Small intestine (tissue), 7 donors: ENCODE measurements at regions not wholly inside any gene's neighbourhood (a gene's known extent, or its start where the extent isn't known, plus 50 kb on each side); places are given as distances from the start of the nearest gene placed in this dataset.

Source experiments
- DNase-seq, 2 donors: peaks; one replicate each; pipeline versions ENCODE4 v3.0.0 to v3.0.0-alpha.2; 2013
- FAIRE-seq: peaks from 2 replicates; lab custom pipeline; 2012; peaks lifted over from hg19 to GRCh38; lab: Jason Lieb, UNC
- H3K27ac ChIP-seq, 3 donors: one replicate each; pipeline ENCODE4 v1.5.1; 2013; ENCODE audit warnings: low read length in 2 of 3, mild to moderate bottlenecking in 2 of 3, control low read depth in 1 of 3, inconsistent platforms in 1 of 3, low read depth in 1 of 3, moderate library complexity in 1 of 3
- H3K27me3 ChIP-seq, 3 donors: one replicate each; pipeline ENCODE4 v1.6.1; 2013; ENCODE audit warnings: low read length in 3 of 3, inconsistent platforms in 1 of 3; ENCODE audit not compliant: control insufficient read depth in 3 of 3, insufficient read depth in 3 of 3
- H3K36me3 ChIP-seq, 3 donors: one replicate each; pipeline ENCODE4 v1.6.1; 2013; ENCODE audit warnings: low read length in 3 of 3, inconsistent platforms in 1 of 3, low read depth in 1 of 3, mild to moderate bottlenecking in 1 of 3, moderate library complexity in 1 of 3; ENCODE audit not compliant: control insufficient read depth in 3 of 3, insufficient read depth in 2 of 3
- H3K4me1 ChIP-seq, 3 donors: one replicate each; pipeline ENCODE4 v1.6.1; 2013; ENCODE audit warnings: low read length in 2 of 3, inconsistent platforms in 1 of 3, low read depth in 1 of 3, mild to moderate bottlenecking in 1 of 3, moderate library complexity in 1 of 3; ENCODE audit not compliant: control insufficient read depth in 3 of 3, insufficient read depth in 2 of 3
- H3K4me3 ChIP-seq, 3 donors: one replicate each; pipeline ENCODE4 v1.5.1; 2013; ENCODE audit warnings: low read length in 3 of 3, control low read depth in 1 of 3, inconsistent platforms in 1 of 3, low read depth in 1 of 3, mild to moderate bottlenecking in 1 of 3, moderate library complexity in 1 of 3
- H3K9me3 ChIP-seq, 2 donors: one replicate each; pipeline ENCODE4 v1.6.1; 2013; ENCODE audit warnings: low read depth in 1 of 2, low read length in 1 of 2; ENCODE audit not compliant: control insufficient read depth in 2 of 2, insufficient read depth in 1 of 2
- WGBS, 3 donors: extraction: QIAGEN DNeasy Blood & Tissue Kit; methylation state at CpG; one replicate each; pipeline ENCODE4 v1.1.7; 2013; 5-methylcytosine and 5-hydroxymethylcytosine counted together
- donor health status: healthy with polysubstance abuse.
- donor health status: control.
- donor health status: control.
- donor health status: Bipolar disorder and iron deficiency.
- donor health status: healthy.

DNA sequence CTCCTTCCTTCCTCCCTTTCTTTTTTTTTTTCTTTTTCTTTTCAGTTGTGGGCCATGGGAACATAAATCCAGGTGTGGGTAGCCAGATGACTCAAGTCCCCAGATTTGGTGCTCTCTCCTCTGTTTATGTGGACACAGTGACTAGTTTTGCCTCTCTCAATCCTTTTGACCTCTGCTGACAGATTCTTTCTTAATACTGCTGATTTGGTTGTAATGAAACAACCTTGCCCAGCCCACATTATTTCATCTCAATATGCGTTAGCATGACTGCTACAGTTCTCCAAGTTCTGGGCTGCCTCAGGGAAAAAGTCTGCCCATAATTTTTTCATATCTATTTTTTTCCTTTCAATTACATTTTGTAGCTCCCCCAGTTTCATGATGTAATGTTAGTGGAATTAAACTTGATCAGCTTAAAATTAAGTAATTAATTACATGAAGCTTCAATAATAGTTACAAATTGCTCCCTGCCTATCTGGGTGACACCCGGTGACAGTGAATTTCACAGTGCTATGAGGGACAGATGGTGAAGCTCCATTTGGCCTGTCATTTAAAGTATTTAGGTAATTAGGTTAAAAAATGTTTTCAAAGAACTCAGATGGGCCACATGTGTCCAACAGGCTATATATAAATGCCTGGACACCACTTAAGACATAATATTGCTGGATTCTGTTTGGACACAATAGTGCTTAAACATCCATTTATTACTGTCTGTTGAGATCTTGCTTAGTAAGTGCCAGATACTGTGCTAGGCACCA lies 118.8 kb upstream of the FRY start:
- DNase-seq (no peak), FAIRE-seq (no peak)
- H3K4me1 ChIP-seq = no peaks in the 10 kb centered on the region
- no peaks in the 10 kb centered on the region for H3K9me3 ChIP-seq
- no peaks in the 10 kb centered on the region for H3K36me3 ChIP-seq
- H3K27ac ChIP-seq = no peak overlapping the region
- H3K4me3 ChIP-seq = no peak overlapping the region
- no peaks in the 10 kb centered on the region for H3K27me3 ChIP-seq
- WGBS, 3 donors = 85 to 89% (median 86%) methylated on average over 2 of the region's 2 CpGs

DNA sequence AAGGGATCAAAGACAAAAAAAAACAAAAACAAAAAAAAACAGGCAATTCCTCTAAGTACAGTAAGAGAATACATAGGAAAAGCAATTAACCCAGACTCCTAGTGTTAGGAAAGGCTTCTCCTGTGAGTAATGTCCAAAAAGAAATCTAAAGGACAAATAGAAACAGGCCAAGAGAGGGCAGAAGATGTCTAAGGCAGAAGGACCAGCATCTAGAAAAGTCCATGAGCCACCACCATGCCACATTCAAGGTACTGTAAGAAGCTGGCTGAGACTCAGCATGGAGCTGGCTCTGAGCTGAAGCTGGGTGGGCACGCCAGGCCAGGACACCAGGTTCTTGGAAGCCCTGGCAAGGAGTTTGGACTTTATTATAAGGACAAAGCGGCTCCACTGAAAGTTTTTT lies 118.1 kb upstream of the FRY start:
- Histone ChIP-seq H3K27me3 (no peaks in the 10 kb centered on the region), H3K4me1 (no peaks in the 10 kb centered on the region), H3K27ac (no peak overlapping the region), H3K36me3 (no peaks in the 10 kb centered on the region), H3K4me3 (no peak overlapping the region), H3K9me3 (no peaks in the 10 kb centered on the region)
- FAIRE-seq (no peak), DNase-seq (peak in 1 of 2 donors; percentile 25)
- WGBS, 3 donors = 91 to 94% (median 93%) methylated on average over 2 of the region's 2 CpGs

DNA sequence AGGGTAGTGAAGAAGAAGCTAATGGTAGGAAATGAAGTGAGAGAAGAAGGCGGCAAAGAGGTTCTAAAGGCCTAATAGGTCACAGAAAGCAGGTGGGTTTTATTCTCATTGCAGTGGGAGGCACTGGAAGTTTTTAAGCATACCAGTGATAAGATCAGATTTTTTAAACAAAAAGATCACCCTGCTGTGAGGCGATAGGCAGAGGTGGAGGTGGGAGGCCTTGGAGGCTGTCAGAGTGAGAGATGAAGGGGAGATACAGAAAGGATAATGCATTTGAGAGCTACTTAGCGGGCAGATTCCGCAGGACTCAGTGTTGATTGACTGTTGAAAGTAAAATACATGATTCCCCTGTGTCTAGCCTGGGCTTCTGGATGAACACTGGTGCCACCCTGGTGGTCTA lies 116.7 kb upstream of the FRY start:
- FAIRE-seq (no peak), DNase-seq (no peak)
- Histone ChIP-seq H3K27ac (no peak overlapping the region), H3K4me3 (no peak overlapping the region), H3K9me3 (no peaks in the 10 kb centered on the region), H3K27me3 (no peaks in the 10 kb centered on the region), H3K4me1 (no peaks in the 10 kb centered on the region), H3K36me3 (no peaks in the 10 kb centered on the region)
- 95 to 98% (median 97%) methylated on average over 4 of the region's 4 CpGs for WGBS, 3 donors

DNA sequence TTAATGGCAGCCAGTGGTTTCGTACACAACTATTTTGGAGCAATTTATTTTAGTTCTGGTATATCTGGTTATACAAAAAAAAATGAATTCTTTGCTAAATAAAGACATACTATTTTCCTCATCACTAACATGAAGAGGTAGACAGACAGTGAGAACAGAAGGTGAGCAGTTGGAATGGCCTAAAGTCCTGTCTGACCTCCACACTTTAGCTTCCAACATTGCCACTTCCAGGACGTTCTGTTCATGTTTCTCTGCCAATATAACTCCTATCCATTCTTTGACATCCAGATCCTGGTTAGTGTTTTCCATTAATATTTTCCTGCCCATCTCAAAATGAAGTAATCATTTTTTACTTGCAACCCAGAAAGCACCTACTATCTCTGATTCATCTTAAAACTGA lies 112.9 kb upstream of the FRY start:
- H3K36me3 ChIP-seq = no peaks in the 10 kb centered on the region
- FAIRE-seq = no peak
- no peaks in the 10 kb centered on the region for H3K9me3 ChIP-seq
- H3K27ac ChIP-seq = no peak overlapping the region
- H3K4me3 ChIP-seq = no peak overlapping the region
- DNase-seq = no peak
- H3K4me1 ChIP-seq = no peaks in the 10 kb centered on the region
- 88 to 95% (median 91%) methylated on average over 2 of the region's 2 CpGs for WGBS, 3 donors
- no peaks in the 10 kb centered on the region for H3K27me3 ChIP-seq

DNA sequence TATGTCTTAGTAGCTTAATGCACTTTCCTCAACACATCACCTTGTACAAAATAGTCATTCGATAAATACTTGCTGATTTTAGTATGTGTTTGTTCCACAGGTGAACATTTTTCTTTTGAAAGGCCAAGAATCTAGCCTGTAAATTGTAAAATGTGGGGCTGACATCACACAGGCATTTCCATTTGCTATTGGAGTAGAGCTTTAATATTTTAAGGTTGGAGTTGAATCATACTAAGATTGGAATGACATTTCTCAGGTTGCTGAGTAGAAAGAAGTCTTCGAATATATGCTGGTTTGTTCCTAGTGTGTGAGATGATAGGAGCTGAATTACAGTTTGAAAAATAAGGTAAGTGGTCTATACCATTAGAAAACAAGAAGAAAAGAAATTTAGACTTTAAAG lies 112.3 kb upstream of the FRY start:
- Histone ChIP-seq H3K9me3 (no peaks in the 10 kb centered on the region), H3K4me1 (no peaks in the 10 kb centered on the region), H3K4me3 (no peak overlapping the region), H3K27me3 (no peaks in the 10 kb centered on the region), H3K36me3 (no peaks in the 10 kb centered on the region), H3K27ac (no peak overlapping the region)
- no peak for DNase-seq
- 92 to 93% (median 92%) methylated on average over 2 of the region's 2 CpGs for WGBS, 3 donors
- FAIRE-seq = no peak

DNA sequence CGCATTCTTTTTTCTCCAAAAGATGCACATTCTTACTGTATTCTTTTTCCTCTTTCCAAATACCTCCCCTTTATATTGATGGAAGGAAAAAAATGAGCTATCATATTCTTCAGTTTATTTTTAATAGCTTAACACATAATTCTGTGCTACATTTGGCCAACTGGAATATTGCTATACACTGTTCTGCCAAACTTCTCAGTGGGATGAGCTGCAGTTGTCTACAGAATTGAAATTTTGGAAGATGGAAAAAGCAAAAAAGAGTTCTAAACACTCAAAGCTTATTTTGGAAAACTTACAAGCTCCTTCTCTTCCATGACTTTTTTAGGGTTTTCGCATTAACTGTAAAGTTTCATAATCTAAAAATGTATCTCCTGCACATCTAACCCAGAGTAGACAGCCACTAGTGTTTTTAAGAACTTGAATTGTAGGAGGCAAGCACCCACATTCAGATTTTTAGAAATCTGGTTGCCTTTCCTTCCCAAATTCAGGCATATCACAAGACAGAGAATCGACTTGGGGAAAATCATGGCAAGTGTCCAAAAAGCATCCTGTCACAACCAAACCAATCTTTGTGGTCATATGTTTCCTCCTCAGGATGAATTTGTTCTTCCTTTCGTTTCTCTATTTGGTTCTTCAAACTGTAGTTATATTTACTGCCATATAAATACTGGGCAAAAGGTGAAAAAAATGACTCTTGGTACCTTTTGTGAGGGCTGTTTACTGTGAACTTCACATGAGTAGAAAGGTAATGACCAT lies 111.4 kb upstream of the FRY start:
- no peaks in the 10 kb centered on the region for H3K9me3 ChIP-seq
- FAIRE-seq (no peak), DNase-seq (no peak)
- H3K4me1 ChIP-seq = no peaks in the 10 kb centered on the region
- no peak overlapping the region for H3K27ac ChIP-seq
- no peaks in the 10 kb centered on the region for H3K27me3 ChIP-seq
- no peak overlapping the region for H3K4me3 ChIP-seq
- 45 to 61% (median 56%) methylated on average over 4 of the region's 4 CpGs for WGBS, 3 donors
- H3K36me3 ChIP-seq = no peaks in the 10 kb centered on the region

DNA sequence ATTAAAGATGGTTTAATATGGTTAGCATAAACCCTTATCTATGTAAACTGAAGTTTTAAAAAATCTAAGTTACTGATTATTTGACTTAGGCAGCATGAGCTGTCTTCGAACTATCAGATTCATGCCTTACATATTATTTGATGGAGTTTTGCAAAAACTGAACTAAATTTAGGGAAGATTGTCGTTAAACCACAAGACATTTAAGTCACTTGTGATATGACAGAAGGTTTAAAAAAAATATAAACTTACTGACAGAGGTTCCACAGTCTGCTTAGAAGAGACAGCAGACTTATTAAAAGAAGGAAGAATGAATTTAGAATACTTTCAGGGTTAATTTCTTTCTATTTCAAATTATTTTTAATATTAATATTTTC lies 110.9 kb upstream of the FRY start:
- Histone ChIP-seq H3K27ac (no peak overlapping the region), H3K36me3 (no peaks in the 10 kb centered on the region), H3K9me3 (no peaks in the 10 kb centered on the region), H3K27me3 (no peaks in the 10 kb centered on the region), H3K4me1 (no peaks in the 10 kb centered on the region), H3K4me3 (no peak overlapping the region)
- DNase-seq (no peak), FAIRE-seq (no peak)
- WGBS, 3 donors = 60 to 79% (median 63%) methylated on average over 2 of the region's 2 CpGs

DNA sequence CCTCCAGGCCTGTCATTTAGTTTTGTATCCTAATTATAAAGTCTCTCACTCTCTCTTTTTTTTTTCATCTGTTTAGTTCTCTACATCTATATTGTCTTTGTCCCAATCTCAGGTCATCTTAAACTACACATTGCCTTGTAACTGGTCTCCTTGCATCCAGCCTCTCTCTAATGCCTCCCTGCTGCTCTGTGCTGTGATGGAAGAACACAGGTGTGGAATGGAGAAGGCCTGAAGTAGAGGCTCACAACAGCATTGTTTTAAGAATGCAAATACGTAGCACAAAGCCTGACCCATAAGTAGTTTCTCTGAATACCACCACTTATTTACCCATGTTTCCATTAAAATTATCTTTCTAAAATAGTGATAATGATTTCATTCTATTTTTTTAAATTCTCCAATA lies 108.8 kb upstream of the FRY start:
- Histone ChIP-seq H3K4me1 (peaks cover 0 to 7% (median 3%) of the 10 kb centered on the region in 3 donors), H3K27ac (no peak overlapping the region), H3K27me3 (no peaks in the 10 kb centered on the region), H3K4me3 (no peak overlapping the region), H3K9me3 (no peaks in the 10 kb centered on the region), H3K36me3 (no peaks in the 10 kb centered on the region)
- DNase-seq = no peak
- 94 to 100% (median 94%) methylated on average over 1 of the region's 1 CpG for WGBS, 3 donors
- no peak for FAIRE-seq
